ENCODE measurements at regions not wholly inside any gene's neighbourhood (a gene's known extent, or its start where the extent isn't known, plus 50 kb on each side); places are given as distances from the start of the nearest gene placed in this dataset.

GRCh38 chr11:23679041-23679440, 817.8 kb upstream of the LUZP2 start:
- Histone ChIP-seq H3K9me3 (replicated peaks) (no peaks in the 10 kb centered on the region), H3K27me3 (ENCODE audit: low read depth) (no peaks in the 10 kb centered on the region), H3K36me3 (no peaks in the 10 kb centered on the region), H3K4me3 (no peak overlapping the region), H3K4me1 (no peaks in the 10 kb centered on the region), H3K27ac (replicated peaks) (no peak overlapping the region)
- intact Hi-C loops (cut with micrococcal nuclease): no loop called here
- TF ChIP-seq, protein P1, sequence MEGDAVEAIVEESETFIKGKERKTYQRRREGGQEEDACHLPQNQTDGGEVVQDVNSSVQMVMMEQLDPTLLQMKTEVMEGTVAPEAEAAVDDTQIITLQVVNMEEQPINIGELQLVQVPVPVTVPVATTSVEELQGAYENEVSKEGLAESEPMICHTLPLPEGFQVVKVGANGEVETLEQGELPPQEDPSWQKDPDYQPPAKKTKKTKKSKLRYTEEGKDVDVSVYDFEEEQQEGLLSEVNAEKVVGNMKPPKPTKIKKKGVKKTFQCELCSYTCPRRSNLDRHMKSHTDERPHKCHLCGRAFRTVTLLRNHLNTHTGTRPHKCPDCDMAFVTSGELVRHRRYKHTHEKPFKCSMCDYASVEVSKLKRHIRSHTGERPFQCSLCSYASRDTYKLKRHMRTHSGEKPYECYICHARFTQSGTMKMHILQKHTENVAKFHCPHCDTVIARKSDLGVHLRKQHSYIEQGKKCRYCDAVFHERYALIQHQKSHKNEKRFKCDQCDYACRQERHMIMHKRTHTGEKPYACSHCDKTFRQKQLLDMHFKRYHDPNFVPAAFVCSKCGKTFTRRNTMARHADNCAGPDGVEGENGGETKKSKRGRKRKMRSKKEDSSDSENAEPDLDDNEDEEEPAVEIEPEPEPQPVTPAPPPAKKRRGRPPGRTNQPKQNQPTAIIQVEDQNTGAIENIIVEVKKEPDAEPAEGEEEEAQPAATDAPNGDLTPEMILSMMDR (IDR thresholded peaks at IDR 0.05; ENCODE audit: borderline replicate concordance): no peak
- DNase-seq: no peak

- H3K27ac ChIP-seq (replicated peaks): no peak overlapping the region
- DNase-seq: no peak
Measured at GRCh38 chr11:23679981-23680380, 816.9 kb upstream of the LUZP2 start.

GRCh38 chr11:23680488-23681230, 816.2 kb upstream of the LUZP2 start:
- H3K27me3 ChIP-seq (ENCODE audit: low read depth): no peaks in the 10 kb centered on the region
- H3K36me3 ChIP-seq: no peaks in the 10 kb centered on the region
- no peak overlapping the region for H3K4me3 ChIP-seq
- no peaks in the 10 kb centered on the region for H3K4me1 ChIP-seq
- H3K9me3 ChIP-seq (replicated peaks): no peaks in the 10 kb centered on the region
- H3K27ac ChIP-seq (replicated peaks): no peak overlapping the region
- intact Hi-C loops (cut with micrococcal nuclease): no loop called here
- TF ChIP-seq, protein P1 (IDR thresholded peaks at IDR 0.05; ENCODE audit: borderline replicate concordance): no peak
- DNase-seq: no peak

More at GRCh38 chr11:23679981-23680380, 816.9 kb upstream of the LUZP2 start:
- intact Hi-C loops (cut with micrococcal nuclease): no loop called here
- H3K4me3 ChIP-seq: no peak overlapping the region
- TF ChIP-seq, protein P1 (IDR thresholded peaks at IDR 0.05; ENCODE audit: borderline replicate concordance): no peak
- no peaks in the 10 kb centered on the region for H3K36me3 ChIP-seq
- no peaks in the 10 kb centered on the region for H3K9me3 ChIP-seq (replicated peaks)
- no peaks in the 10 kb centered on the region for H3K4me1 ChIP-seq
- H3K27me3 ChIP-seq (ENCODE audit: low read depth): no peaks in the 10 kb centered on the region

DNA sequence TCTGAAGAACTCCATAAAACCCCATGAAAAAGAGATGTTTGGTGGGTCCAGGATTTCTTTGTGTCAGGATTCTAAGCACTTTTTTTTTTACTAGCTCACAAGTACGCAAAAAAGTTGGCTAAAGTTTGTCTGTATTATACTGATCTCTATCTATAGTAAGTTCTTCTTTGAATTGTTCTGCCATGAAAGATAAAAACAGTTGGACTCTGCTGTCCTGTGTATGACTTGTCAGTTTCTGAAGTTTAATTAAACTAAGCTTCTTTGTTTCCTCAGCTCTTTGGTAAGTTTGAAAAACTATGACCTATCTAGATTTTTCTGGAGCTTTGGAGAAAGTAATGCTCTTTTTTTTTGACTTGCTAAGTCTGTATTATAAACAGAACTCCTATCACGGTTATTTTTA, 812.2 kb upstream of the LUZP2 start:
- no peaks in the 10 kb centered on the region for H3K27me3 ChIP-seq (ENCODE audit: low read depth)
- H3K4me1 ChIP-seq: no peaks in the 10 kb centered on the region
- intact Hi-C loops (cut with micrococcal nuclease): no loop called here
- H3K36me3 ChIP-seq: no peaks in the 10 kb centered on the region
- no peaks in the 10 kb centered on the region for H3K9me3 ChIP-seq (replicated peaks)
- H3K4me3 ChIP-seq: no peak overlapping the region
- no peak overlapping the region for H3K27ac ChIP-seq (replicated peaks)
- TF ChIP-seq, protein P1 (IDR thresholded peaks at IDR 0.05; ENCODE audit: borderline replicate concordance): no peak
- no peak for DNase-seq

DNA sequence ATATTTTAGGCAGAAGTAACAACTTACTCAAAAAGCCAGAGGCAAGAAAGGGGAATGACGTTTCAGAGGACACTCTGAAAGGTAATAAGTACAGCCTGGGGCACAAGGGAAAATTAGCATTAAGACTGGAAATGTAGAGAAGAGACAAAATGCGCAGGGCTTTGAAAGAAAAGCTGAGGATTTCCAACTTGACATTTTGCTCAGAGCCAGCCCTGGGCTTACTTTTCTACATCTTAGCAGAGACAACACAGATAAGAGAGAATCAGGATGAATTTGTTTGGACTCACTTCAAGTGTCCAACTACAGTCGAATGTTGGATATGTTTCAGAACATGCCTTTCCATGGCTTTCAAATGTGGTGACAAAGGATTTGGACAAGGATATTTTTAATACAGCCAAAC, 808.9 kb upstream of the LUZP2 start:
- H3K27me3 ChIP-seq (ENCODE audit: low read depth): no peaks in the 10 kb centered on the region
- TF ChIP-seq, protein P1 (IDR thresholded peaks at IDR 0.05; ENCODE audit: borderline replicate concordance): no peak
- H3K9me3 ChIP-seq (replicated peaks): no peaks in the 10 kb centered on the region
- no peaks in the 10 kb centered on the region for H3K36me3 ChIP-seq
- no peaks in the 10 kb centered on the region for H3K4me1 ChIP-seq
- H3K27ac ChIP-seq (replicated peaks): no peak overlapping the region
- DNase-seq: no peak
- intact Hi-C loops (cut with micrococcal nuclease): no loop called here
- H3K4me3 ChIP-seq: no peak overlapping the region
